HG03342 (cell line): ENCODE measurements at regions not wholly inside any gene's neighbourhood (a gene's known extent, or its start where the extent isn't known, plus 50 kb on each side); places are given as distances from the start of the nearest gene placed in this dataset.

Experiments
- ATAC-seq: cut with Tn5 transposase; IDR thresholded peaks from one replicate; pipeline ENCODE4 v1.9.1; 2021; ENCODE audit warnings: mild to moderate bottlenecking, moderate library complexity; ENCODE audit not compliant: unreplicated experiment

GRCh38 chr6:139557547-139557946 is 183.1 kb upstream of the CITED2 start:
- ATAC-seq = no peak

DNA sequence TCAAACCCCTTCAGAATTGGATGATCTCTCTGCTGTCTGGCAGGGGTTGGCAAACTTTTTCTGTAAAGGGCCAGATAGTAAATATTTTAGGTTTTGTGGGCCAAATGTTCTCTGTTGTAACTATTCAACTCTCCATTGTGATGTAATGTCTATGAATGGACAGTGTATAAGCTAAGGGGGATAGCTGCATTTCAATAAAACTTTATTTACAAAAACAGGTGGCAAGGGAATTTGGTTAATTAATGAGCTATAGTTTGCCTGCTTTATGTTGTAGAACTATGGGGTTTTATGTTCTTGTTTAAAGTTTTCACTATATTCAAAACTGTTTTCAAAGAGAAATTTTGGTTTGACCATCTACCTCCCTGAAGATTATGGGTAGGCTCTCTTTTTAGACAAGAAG is 182.1 kb upstream of the CITED2 start:
- no peak for ATAC-seq

DNA sequence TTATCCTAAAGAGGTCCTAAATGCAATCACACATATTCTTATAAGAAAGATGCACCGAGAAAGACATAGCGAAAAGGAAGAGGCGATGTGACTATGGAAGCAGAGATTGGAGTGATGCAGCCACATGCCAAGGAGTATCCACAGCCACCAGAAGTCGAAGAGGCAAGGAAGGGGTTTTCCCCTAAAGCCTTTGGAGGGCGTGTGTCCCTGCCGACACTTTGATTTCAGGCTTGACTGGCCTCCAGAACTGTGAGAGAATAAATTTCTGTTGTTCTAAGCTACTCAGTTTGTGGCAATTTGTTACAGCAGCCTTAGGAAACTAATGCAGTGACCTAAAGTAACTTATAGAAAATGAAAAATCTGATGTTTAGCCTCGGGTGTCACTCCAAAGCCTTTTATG is 179.5 kb upstream of the CITED2 start:
- ATAC-seq = no peak

DNA sequence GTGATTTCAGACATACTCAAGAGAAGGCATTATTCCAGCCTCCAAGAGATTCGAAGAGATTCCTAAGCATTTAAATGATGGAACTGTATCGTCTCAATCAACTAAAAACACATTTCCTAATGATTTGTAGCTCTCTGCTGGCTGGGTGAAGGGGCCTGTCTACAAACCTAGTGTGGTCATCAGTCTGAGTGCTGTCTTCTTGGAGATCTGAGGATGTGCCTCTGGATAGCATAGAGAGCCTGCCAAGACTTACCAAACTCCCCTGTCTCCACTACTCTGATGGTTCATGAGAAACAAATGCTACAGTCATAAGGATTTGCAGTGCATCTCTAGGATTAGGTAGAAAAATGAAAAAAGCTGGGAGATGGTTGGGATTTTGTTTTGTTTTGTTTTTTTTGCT is 176.9 kb upstream of the CITED2 start:
- ATAC-seq = no peak

DNA sequence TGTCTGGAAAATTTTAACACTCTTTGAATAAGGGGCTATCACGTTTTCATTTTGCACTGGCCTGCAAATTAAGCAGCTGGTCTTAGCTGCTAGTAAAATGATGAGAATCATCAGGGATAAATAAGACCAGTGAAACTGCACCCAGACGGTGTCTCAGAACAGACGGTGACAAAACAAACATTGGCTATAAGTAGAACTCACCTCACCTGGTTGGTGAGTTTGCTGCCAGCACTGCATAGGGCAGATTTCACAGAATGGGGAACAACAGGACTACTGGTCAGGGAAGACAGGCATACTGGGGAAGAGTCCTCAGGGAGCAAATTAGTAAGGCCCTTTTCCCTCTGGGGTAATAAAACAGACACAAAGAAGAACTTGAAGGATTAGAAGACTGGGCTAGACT is 175.9 kb upstream of the CITED2 start:
- no peak for ATAC-seq

- ATAC-seq = no peak
Measured at GRCh38 chr6:139549561-139550070, 175.2 kb upstream of the CITED2 start.

DNA sequence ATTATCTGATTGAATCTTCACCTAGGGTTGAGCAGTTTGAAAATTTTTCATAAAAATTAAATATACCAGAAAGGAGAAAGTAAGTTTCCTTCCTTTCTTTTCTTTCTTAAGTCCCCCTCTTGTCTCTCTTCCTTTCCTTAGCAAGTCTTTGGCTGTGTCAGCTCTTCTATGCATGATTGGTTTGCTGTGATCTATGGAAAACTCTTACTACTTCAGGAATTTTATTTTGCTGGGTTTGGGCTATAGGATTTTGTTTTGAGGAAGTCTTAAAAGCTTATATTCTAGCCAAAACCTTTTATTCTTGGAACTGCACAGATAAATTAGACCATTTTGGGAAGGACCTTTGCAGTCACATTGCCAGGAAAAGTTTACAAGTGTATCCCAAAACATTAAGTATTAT is 173.4 kb upstream of the CITED2 start:
- ATAC-seq = no peak

- no peak for ATAC-seq
Measured at GRCh38 chr6:139547122-139547776, 172.8 kb upstream of the CITED2 start.

- no peak for ATAC-seq
Measured at GRCh38 chr6:139546106-139546472, 171.6 kb upstream of the CITED2 start.

DNA sequence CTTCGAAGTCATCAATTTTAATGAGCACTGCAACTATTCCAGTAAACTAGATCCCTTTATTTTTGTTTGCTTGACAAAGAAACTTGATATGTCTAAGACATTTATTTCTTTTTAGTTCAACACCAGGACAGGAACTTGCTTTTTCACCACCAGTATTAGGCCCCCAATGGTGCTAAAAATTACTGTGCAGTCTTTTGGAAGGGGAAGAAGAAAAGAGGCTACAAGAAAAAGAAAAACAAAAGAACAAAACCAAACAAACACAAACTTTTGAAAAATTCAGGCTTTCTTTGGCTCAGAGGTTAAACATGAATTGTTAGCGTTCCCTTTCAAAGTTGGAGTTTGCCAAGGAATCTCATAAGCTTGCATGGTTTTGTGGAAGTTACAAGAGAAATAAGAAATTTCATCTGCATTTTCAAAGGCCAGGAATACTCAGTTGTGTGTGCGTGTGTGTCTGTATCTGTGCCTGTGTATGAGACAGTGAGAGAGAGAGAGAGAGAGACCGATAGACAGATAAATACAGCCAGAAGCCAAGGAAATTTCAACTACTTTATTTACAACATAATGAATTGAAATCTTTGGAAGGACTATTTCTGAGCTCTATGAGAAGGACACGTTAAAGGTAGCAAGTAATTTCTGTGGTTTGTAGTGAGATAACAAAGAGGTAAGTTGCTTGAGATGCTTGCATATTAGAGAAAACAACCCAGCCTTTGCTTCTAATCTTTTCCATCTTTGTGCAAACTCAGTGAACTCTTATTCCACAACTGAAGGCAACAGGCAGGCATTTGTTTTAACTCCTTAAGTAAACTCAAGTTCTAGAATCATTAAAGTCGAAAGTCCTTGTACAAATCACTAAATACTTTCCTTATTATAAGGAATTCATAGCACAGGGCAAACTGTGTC is 171.0 kb upstream of the CITED2 start:
- ATAC-seq = no peak

DNA sequence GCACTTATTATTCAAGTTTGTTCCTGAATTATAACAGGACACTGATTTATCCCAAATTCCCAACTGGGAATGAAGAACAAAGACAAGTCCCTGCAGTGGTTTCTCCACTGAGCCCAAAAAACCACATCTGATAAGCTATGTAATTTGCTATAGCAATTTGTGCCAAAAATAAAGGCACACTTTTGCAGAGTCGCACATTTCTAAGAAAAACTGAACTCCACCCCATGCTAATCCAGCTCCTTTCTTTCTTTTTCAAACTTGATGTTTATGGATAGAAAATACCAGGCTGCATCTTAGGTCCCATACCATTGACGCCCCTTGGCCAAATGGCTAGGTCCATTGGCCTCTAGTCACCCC is 170.2 kb upstream of the CITED2 start:
- no peak for ATAC-seq

- no peak for ATAC-seq
Measured at GRCh38 chr6:139542351-139542750, 167.9 kb upstream of the CITED2 start.

DNA sequence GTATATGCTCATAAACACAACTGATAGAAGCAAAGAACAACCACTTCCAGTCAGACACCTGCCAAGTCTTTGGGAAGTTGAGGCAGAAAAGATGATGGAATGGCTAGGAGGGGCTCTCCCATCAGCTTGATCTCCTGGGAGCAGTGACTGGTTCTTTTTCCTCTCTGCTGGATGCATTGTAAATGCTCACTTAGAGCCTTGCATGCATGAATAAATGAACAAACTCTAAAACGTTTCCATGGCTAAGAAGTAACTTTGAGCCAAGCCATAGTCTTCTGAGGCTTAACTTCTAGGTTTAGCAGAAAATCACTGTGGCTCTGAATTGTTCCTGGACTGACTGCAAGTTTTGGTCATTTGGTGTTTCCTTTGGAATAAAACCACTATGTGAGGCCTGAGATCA is 166.4 kb upstream of the CITED2 start:
- ATAC-seq = no peak

DNA sequence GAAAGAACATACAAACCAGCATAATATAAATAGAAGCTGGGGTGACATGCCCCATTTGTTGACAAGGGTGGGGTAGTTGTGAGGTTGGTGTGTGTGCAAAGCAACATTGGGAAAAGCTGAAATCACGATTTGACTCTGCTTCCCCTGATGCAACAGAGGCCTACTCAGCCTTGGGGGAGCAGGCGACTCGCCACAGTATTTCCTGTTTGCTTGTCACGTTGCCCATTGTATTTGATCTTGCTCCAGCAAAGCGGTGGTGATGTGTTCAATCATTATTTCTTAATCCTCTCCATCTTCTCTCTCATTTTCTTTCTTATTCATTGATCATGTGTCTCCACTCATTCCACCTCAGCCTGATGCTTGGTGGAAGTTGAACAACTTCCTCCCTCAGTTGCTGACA is 165.8 kb upstream of the CITED2 start:
- peak; percentile 64 for ATAC-seq

GRCh38 chr6:139539852-139540251 is 165.4 kb upstream of the CITED2 start:
- peak; percentile 12 for ATAC-seq

GRCh38 chr6:139538366-139538765 is 163.9 kb upstream of the CITED2 start:
- no peak for ATAC-seq

- ATAC-seq = no peak
Measured at GRCh38 chr6:139536751-139537617, 162.5 kb upstream of the CITED2 start.

DNA sequence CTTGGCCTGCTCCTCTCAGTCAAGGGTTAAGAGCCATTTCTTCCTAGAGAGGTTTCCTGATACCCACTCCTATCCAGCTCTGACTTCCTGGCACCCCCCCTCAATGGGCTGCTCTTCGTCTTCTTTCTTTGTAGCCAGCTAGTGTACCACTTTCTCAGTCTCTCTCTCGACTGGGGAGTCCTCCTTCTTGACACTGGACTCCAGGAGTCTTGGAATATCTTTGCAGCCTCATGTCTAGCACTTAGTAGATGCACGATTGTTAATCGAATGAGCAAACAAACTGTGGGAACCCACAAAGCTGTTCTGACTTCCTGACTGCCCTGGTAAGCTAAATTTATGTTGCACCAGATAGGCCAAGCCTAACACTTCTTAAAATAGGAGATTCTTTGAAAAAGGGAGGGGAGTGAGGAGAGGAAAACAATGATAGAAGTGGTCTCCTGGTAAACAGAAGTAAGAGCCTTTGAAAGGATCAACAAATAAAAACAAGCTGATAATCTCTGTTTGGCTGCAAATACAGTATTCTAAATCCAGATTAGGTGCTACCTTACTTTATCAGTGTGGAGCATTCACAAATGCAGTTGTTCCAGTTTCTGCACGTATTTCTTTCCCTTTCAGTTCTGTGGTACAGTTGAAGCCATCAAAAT is 160.1 kb upstream of the CITED2 start:
- ATAC-seq = no peak

GRCh38 chr6:139533573-139534471 is 159.4 kb upstream of the CITED2 start:
- ATAC-seq = no peak

- no peak for ATAC-seq
Measured at GRCh38 chr6:139533171-139533570, 158.7 kb upstream of the CITED2 start.
